K562 (cell line): ENCODE measurements at regions not wholly inside any gene's neighbourhood (a gene's known extent, or its start where the extent isn't known, plus 50 kb on each side); places are given as distances from the start of the nearest gene placed in this dataset.

Source experiments
- ATF2 ChIP-seq: sonication (generic); formaldehyde crosslinking; IDR thresholded peaks from 2 replicates; pipeline ENCODE4 v1.8.1; 2022; ENCODE audit warnings: missing genetic modification reagents
- CTCF ChIP-seq, 3 experiments: IDR thresholded peaks in 2 of 3; conservative IDR thresholded peaks in 1 of 3; 2 replicates each; pipeline ENCODE4 v1.5.1; 2011 to 2012; ENCODE audit warnings: low read length in 3 of 3, mild to moderate bottlenecking in 3 of 3, control low read depth in 2 of 3, improper control_type of control experiment in 1 of 3, inconsistent platforms in 1 of 3, low read depth in 1 of 3, mixed read lengths in 1 of 3, moderate library complexity in 1 of 3; ENCODE audit not compliant: insufficient read depth in 2 of 3
- EWSR1 ChIP-seq: fragments of 450-650 bp; IDR thresholded peaks from 2 replicates; pipeline ENCODE4 v1.6.1; 2018; ENCODE audit warnings: borderline replicate concordance, mild to moderate bottlenecking, low read depth, moderate library complexity; ENCODE audit not compliant: partially characterized antibody
- KDM4B ChIP-seq, 2 experiments: fragments of 450-650 bp in 1 of 2; sonication (generic) in 1 of 2; IDR thresholded peaks; 2 replicates each; pipeline ENCODE4 v1.6.1; 2016 to 2017; ENCODE audit warnings: borderline replicate concordance in 2 of 2, antibody characterized with exemption in 1 of 2, low read depth in 1 of 2, mild to moderate bottlenecking in 1 of 2
- MAX ChIP-seq: sonication (generic); formaldehyde crosslinking; IDR thresholded peaks from 2 replicates; pipeline ENCODE4 v1.9.0; 2022; ENCODE audit warnings: mild to moderate bottlenecking, missing genetic modification reagents
- PHB ChIP-seq: fragments of 250-450 bp; sonication (Bioruptor Pico); IDR thresholded peaks from 2 replicates; pipeline ENCODE4 v1.5.0; 2021
- POLR2AphosphoS5 ChIP-seq: IDR thresholded peaks from 2 replicates; pipeline ENCODE4 v1.6.1; 2011; ENCODE audit warnings: mild to moderate bottlenecking, low read depth, low read length, moderate library complexity; ENCODE audit not compliant: control insufficient read depth, insufficient read depth
- SIN3A ChIP-seq, 2 experiments: fragments of 150-350 bp in 1 of 2; IDR thresholded peaks; 2 replicates each; pipeline ENCODE4 v1.6.1; 2011 to 2016; ENCODE audit warnings: borderline replicate concordance in 2 of 2, low read depth in 2 of 2, low read length in 2 of 2, mild to moderate bottlenecking in 2 of 2, moderate library complexity in 2 of 2; ENCODE audit not compliant: control insufficient read depth in 1 of 2
- TAF7 ChIP-seq: fragments of 450-650 bp; IDR thresholded peaks from 2 replicates; pipeline ENCODE4 v1.6.1; 2016; ENCODE audit warnings: missing genetic modification characterization, missing compliant biosample characterization
- ZBTB34 ChIP-seq: fragments of 250-450 bp; sonication (Bioruptor Pico); IDR thresholded peaks from 2 replicates; pipeline ENCODE4 v1.8.0; 2021; ENCODE audit warnings: mild to moderate bottlenecking, moderate library complexity
- TF ChIP-seq, protein P1 (sequence below): sonication (generic); formaldehyde crosslinking; IDR thresholded peaks from 2 replicates; pipeline ENCODE4 v1.8.1; 2023; ENCODE audit warnings: mild to moderate bottlenecking, missing genetic modification reagents
- TF ChIP-seq, protein P2 (sequence below): fragments of 450-650 bp; IDR thresholded peaks from 2 replicates; pipeline ENCODE4 v1.6.1; 2016
- TF ChIP-seq, protein P3 (sequence below): sonication (generic); formaldehyde crosslinking; IDR thresholded peaks from 2 replicates; pipeline ENCODE4 v1.8.0; 2023; ENCODE audit warnings: mild to moderate bottlenecking, missing genetic modification reagents

- no peak for TF ChIP-seq MAX (CRISPR knock-in tag)
- TF ChIP-seq, protein P1, sequence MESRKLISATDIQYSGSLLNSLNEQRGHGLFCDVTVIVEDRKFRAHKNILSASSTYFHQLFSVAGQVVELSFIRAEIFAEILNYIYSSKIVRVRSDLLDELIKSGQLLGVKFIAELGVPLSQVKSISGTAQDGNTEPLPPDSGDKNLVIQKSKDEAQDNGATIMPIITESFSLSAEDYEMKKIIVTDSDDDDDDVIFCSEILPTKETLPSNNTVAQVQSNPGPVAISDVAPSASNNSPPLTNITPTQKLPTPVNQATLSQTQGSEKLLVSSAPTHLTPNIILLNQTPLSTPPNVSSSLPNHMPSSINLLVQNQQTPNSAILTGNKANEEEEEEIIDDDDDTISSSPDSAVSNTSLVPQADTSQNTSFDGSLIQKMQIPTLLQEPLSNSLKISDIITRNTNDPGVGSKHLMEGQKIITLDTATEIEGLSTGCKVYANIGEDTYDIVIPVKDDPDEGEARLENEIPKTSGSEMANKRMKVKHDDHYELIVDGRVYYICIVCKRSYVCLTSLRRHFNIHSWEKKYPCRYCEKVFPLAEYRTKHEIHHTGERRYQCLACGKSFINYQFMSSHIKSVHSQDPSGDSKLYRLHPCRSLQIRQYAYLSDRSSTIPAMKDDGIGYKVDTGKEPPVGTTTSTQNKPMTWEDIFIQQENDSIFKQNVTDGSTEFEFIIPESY, result no peak
- TF ChIP-seq CTCF (IDR thresholded peaks at IDR 0.05 in 2 of 3, conservative IDR thresholded peaks at IDR 0.05 in 1 of 3; ENCODE audit: insufficient read depth in 2 of 3, low read depth in 1 of 3, low read length in 3 of 3), result no peak
- TF ChIP-seq POLR2AphosphoS5, result no peak
- TF ChIP-seq TAF7 (tag), result no peak
- TF ChIP-seq EWSR1, result no peak
- TF ChIP-seq, protein P2, sequence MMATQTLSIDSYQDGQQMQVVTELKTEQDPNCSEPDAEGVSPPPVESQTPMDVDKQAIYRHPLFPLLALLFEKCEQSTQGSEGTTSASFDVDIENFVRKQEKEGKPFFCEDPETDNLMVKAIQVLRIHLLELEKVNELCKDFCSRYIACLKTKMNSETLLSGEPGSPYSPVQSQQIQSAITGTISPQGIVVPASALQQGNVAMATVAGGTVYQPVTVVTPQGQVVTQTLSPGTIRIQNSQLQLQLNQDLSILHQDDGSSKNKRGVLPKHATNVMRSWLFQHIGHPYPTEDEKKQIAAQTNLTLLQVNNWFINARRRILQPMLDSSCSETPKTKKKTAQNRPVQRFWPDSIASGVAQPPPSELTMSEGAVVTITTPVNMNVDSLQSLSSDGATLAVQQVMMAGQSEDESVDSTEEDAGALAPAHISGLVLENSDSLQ, result no peak
- no peak for TF ChIP-seq ZBTB34
- no peak for TF ChIP-seq ATF2 (CRISPR knock-in tag)
- TF ChIP-seq PHB, result no peak
- TF ChIP-seq, protein P3, sequence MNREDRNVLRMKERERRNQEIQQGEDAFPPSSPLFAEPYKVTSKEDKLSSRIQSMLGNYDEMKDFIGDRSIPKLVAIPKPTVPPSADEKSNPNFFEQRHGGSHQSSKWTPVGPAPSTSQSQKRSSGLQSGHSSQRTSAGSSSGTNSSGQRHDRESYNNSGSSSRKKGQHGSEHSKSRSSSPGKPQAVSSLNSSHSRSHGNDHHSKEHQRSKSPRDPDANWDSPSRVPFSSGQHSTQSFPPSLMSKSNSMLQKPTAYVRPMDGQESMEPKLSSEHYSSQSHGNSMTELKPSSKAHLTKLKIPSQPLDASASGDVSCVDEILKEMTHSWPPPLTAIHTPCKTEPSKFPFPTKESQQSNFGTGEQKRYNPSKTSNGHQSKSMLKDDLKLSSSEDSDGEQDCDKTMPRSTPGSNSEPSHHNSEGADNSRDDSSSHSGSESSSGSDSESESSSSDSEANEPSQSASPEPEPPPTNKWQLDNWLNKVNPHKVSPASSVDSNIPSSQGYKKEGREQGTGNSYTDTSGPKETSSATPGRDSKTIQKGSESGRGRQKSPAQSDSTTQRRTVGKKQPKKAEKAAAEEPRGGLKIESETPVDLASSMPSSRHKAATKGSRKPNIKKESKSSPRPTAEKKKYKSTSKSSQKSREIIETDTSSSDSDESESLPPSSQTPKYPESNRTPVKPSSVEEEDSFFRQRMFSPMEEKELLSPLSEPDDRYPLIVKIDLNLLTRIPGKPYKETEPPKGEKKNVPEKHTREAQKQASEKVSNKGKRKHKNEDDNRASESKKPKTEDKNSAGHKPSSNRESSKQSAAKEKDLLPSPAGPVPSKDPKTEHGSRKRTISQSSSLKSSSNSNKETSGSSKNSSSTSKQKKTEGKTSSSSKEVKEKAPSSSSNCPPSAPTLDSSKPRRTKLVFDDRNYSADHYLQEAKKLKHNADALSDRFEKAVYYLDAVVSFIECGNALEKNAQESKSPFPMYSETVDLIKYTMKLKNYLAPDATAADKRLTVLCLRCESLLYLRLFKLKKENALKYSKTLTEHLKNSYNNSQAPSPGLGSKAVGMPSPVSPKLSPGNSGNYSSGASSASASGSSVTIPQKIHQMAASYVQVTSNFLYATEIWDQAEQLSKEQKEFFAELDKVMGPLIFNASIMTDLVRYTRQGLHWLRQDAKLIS, result no peak
- TF ChIP-seq KDM4B (IDR thresholded peaks at IDR 0.05; ENCODE audit: borderline replicate concordance in 2 of 2, low read depth in 1 of 2), result no peak
- TF ChIP-seq SIN3A (IDR thresholded peaks at IDR 0.05; ENCODE audit: borderline replicate concordance in 2 of 2, control insufficient read depth in 1 of 2, low read depth in 2 of 2, low read length in 2 of 2), result no peak
Observed at GRCh38 chr6:155854787-155855186, 399.1 kb upstream of the NOX3 start.
